ENCODE measurements at regions not wholly inside any gene's neighbourhood (a gene's known extent, or its start where the extent isn't known, plus 50 kb on each side); places are given as distances from the start of the nearest gene placed in this dataset.

GRCh38 chr1:201751872-201752271, 77.1 kb upstream of the IPO9 start:
- peaks cover 37% of the 10 kb centered on the region for H3K4me1 Mint-ChIP-seq
- H3K4me3 ChIP-seq (ENCODE audit: low read length): no peak overlapping the region
- no peaks in the 10 kb centered on the region for H3K27me3 Mint-ChIP-seq (ENCODE audit: insufficient read depth)
- no peak for DNase-seq
- no peaks in the 10 kb centered on the region for H3K27me3 ChIP-seq (ENCODE audit: control insufficient read depth, insufficient read depth, low read length, poor library complexity, severe bottlenecking)
- peaks cover 2% of the 10 kb centered on the region for H3K36me3 Mint-ChIP-seq (ENCODE audit: low read depth)
- TF ChIP-seq, protein P1, sequence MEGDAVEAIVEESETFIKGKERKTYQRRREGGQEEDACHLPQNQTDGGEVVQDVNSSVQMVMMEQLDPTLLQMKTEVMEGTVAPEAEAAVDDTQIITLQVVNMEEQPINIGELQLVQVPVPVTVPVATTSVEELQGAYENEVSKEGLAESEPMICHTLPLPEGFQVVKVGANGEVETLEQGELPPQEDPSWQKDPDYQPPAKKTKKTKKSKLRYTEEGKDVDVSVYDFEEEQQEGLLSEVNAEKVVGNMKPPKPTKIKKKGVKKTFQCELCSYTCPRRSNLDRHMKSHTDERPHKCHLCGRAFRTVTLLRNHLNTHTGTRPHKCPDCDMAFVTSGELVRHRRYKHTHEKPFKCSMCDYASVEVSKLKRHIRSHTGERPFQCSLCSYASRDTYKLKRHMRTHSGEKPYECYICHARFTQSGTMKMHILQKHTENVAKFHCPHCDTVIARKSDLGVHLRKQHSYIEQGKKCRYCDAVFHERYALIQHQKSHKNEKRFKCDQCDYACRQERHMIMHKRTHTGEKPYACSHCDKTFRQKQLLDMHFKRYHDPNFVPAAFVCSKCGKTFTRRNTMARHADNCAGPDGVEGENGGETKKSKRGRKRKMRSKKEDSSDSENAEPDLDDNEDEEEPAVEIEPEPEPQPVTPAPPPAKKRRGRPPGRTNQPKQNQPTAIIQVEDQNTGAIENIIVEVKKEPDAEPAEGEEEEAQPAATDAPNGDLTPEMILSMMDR (conservative IDR thresholded peaks at IDR 0.05): no peak
- no peak overlapping the region for H3K9ac ChIP-seq (ENCODE audit: extremely low read depth, low read length, poor library complexity, severe bottlenecking)
- no peak overlapping the region for H3K27ac Mint-ChIP-seq
- H3K9me3 Mint-ChIP-seq: no peaks in the 10 kb centered on the region
- H3K9me3 ChIP-seq (ENCODE audit: control insufficient read depth, low read length): no peaks in the 10 kb centered on the region
- H3K4me3 Mint-ChIP-seq: no peak overlapping the region
- peak overlapping the region; percentile 61 for H3K27ac ChIP-seq (ENCODE audit: low read depth, low read length)
- WGBS, 2 experiments (ENCODE audit: insufficient coverage in 1 of 2, insufficient read length in 1 of 2): 20 to 47% methylated on average over 1 to 3 of the region's 4 CpGs
- no peaks in the 10 kb centered on the region for H3K36me3 ChIP-seq (ENCODE audit: control insufficient read depth, insufficient read depth, low read length)
- peaks cover 17% of the 10 kb centered on the region for H3K4me1 ChIP-seq (ENCODE audit: control insufficient read depth, insufficient read depth, low read length)

- Mint-ChIP-seq H3K4me3 (no peak overlapping the region), H3K36me3 (ENCODE audit: low read depth) (no peaks in the 10 kb centered on the region), H3K4me1 (peaks cover 37% of the 10 kb centered on the region), H3K27ac (no peak overlapping the region), H3K9me3 (no peaks in the 10 kb centered on the region), H3K27me3 (ENCODE audit: insufficient read depth) (no peaks in the 10 kb centered on the region)
- DNase-seq: no peak
- Histone ChIP-seq H3K36me3 (ENCODE audit: control insufficient read depth, insufficient read depth, low read length) (no peaks in the 10 kb centered on the region), H3K4me1 (ENCODE audit: control insufficient read depth, insufficient read depth, low read length) (peaks cover 17% of the 10 kb centered on the region), H3K9ac (ENCODE audit: extremely low read depth, low read length, poor library complexity, severe bottlenecking) (no peak overlapping the region), H3K27me3 (ENCODE audit: control insufficient read depth, insufficient read depth, low read length, poor library complexity, severe bottlenecking) (no peaks in the 10 kb centered on the region), H3K9me3 (ENCODE audit: control insufficient read depth, low read length) (no peaks in the 10 kb centered on the region), H3K4me3 (ENCODE audit: low read length) (peak overlapping the region; percentile 6), H3K27ac (ENCODE audit: low read depth, low read length) (peak overlapping the region; percentile 61)
- 64 to 77% methylated on average over 2 of the region's 2 CpGs for WGBS, 2 experiments (ENCODE audit: insufficient coverage in 1 of 2, insufficient read length in 1 of 2)
- TF ChIP-seq, protein P1 (conservative IDR thresholded peaks at IDR 0.05): no peak
Observed at GRCh38 chr1:201752333-201752732, 76.6 kb upstream of the IPO9 start.

- no peak overlapping the region for H3K9ac ChIP-seq (ENCODE audit: extremely low read depth, low read length, poor library complexity, severe bottlenecking)
- H3K27me3 Mint-ChIP-seq (ENCODE audit: insufficient read depth): no peaks in the 10 kb centered on the region
- no peak overlapping the region for H3K4me3 Mint-ChIP-seq
- H3K4me1 Mint-ChIP-seq: peaks cover 32% of the 10 kb centered on the region
- H3K36me3 Mint-ChIP-seq (ENCODE audit: low read depth): no peaks in the 10 kb centered on the region
- no peaks in the 10 kb centered on the region for H3K9me3 Mint-ChIP-seq
- no peaks in the 10 kb centered on the region for H3K27me3 ChIP-seq (ENCODE audit: control insufficient read depth, insufficient read depth, low read length, poor library complexity, severe bottlenecking)
- H3K27ac Mint-ChIP-seq: no peak overlapping the region
- peaks cover 17% of the 10 kb centered on the region for H3K4me1 ChIP-seq (ENCODE audit: control insufficient read depth, insufficient read depth, low read length)
- no peak for DNase-seq
- no peak overlapping the region for H3K27ac ChIP-seq (ENCODE audit: low read depth, low read length)
- H3K36me3 ChIP-seq (ENCODE audit: control insufficient read depth, insufficient read depth, low read length): no peaks in the 10 kb centered on the region
- 82% methylated on average over 1 to 3 of the region's 3 CpGs for WGBS, 2 experiments (ENCODE audit: insufficient coverage in 1 of 2, insufficient read length in 1 of 2)
- TF ChIP-seq, protein P1 (conservative IDR thresholded peaks at IDR 0.05): no peak
- H3K4me3 ChIP-seq (ENCODE audit: low read length): no peak overlapping the region
- no peaks in the 10 kb centered on the region for H3K9me3 ChIP-seq (ENCODE audit: control insufficient read depth, low read length)
Observed at GRCh38 chr1:201753492-201753891, 75.5 kb upstream of the IPO9 start.
